ENCODE measurements at regions not wholly inside any gene's neighbourhood (a gene's known extent, or its start where the extent isn't known, plus 50 kb on each side); places are given as distances from the start of the nearest gene placed in this dataset.

- no peak for DNase-seq (ENCODE audit: low read depth in 4 of 4, low spot score in 3 of 4)
Observed at GRCh38 chr16:64425381-64425780, 696.5 kb downstream of the CDH11 start.

DNA sequence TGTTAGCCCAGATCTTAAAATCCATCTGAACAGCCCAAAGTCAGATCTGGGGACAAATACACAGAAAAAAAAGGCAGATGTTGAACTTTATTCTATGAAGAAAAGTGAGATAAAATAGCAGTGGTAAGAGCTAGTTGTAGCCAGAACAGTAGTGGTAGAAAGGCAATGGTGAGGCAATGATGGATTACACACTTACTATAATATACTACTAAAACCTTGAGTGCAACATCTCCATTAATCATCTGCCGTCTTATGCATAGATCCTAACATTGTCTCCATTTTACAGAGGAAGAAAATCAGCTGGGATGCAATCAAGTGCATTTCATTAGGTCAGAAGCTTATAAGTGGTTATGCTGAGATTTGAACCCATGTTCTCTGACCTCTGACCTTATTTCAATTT lies 699.6 kb downstream of the CDH11 start:
- DNase-seq (ENCODE audit: low read depth in 4 of 4, low spot score in 3 of 4), result no peak

- no peak for DNase-seq (ENCODE audit: low read depth in 4 of 4, low spot score in 3 of 4)
Observed at GRCh38 chr16:64421515-64421914, 700.3 kb downstream of the CDH11 start.

DNA sequence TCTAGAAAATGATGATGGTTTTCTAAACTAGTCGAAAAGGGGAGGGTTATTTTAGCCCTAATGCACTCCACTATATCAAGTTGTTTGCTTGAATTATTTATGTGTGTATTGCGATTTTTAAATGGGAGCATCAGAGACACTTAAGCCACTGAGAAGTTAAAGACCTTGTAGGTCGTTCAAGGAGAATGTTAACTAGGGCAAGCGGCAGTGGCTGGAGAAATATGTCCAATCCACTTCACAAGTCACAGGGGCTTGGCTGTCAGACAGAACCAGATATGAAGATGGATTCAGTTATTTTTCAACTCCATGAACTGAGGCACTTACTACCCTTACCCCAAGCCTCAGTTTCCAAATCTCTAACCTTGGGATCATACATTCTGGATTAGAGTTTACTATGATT lies 702.0 kb downstream of the CDH11 start:
- no peak for DNase-seq (ENCODE audit: low read depth in 4 of 4, low spot score in 3 of 4)

GRCh38 chr16:64417711-64418227 lies 704.1 kb downstream of the CDH11 start:
- DNase-seq (ENCODE audit: low read depth in 4 of 4, low spot score in 3 of 4), result no peak

DNA sequence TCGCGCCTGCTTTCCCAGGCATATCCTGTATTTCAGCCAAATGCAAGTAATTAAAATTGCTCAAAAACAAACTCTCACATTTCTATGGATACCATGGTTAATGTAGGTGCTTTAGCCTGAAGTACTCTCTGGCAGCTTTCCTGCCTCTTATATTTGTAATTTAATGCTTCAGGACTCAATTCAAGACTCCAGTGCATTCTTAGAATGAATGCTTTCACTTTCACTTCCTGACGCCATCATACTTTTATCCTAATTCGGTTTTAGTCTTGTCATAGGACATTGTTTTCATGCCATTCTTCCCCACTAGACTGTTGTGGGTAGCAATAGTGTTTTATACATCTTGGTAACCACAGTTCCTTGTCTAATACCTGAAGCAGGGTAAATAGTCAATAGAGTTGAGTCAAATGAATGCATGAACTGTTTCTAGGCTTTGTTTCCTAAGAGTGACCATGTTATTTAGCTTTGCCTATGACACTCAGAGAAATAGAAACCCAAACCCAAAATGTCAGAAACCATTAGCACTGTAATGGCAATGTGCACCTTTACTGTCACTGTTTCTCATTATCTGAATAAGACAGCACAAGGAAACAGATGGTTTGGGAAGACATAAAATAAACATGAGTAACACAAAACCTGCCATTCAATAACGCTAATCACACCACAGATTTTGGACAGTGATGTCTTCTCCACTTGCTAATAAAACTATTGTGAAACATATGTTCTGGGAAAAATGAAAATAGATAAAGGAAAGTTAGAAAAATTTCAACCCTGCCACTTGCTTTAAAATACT lies 705.5 kb downstream of the CDH11 start:
- no peak for DNase-seq (ENCODE audit: low read depth in 4 of 4, low spot score in 3 of 4)

DNA sequence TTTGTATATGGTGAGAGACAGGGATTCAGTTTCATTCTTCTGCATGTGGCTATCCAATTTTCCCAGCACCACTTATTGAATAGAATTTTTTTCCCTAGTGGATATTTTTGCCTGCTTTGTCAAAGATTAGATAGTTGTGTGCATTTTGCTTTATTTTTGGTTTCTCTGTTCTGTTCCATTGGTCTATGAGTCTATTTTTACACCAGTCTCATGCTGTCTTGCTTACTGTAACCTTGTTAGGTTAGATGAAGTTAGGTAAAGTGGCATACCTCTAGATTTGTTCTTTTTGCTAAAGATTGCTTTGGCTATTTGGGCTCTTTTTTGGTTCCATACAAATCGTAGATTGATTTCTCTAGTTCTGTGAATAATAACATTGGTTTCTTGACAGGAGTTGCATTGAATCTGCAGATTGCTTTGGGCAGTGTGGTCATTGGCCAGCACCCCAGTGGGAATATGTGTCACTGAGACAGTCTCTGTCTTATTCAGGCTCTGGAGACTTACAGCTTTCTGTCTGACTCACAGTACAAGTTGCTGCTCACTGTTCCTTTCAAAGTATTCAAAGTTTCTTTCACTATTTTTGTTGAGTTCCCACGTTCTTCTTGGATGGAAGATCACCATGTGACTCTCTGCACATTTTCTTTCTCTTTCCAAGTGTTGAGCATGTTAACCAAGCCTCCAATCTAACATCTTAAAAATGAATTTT lies 709.1 kb downstream of the CDH11 start:
- DNase-seq (ENCODE audit: low read depth in 4 of 4, low spot score in 3 of 4), result no peak

GRCh38 chr16:64410306-64410705 lies 711.6 kb downstream of the CDH11 start:
- DNase-seq (ENCODE audit: low read depth in 4 of 4, low spot score in 3 of 4), result no peak

DNA sequence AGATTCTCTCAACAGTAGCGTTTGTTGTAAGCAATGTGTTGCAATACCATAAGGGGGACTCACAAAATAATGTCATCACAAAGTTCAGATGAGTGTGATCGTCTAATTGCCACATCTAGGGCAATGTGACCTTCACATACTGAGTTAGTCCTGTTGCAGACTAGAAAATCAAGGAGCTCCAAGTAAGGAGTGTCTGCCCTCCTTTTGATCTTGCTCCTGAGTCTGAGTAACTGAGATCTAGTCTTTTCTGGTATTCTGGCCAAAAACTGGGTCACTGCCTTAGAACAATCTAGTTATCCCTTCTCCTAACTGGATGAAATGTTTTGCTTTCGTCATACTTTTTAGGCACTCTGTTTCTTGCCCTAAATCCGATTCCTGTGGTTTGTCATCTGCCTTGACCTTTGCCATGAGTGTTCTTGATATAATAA lies 712.1 kb downstream of the CDH11 start:
- no peak for DNase-seq (ENCODE audit: low read depth in 4 of 4, low spot score in 3 of 4)

DNA sequence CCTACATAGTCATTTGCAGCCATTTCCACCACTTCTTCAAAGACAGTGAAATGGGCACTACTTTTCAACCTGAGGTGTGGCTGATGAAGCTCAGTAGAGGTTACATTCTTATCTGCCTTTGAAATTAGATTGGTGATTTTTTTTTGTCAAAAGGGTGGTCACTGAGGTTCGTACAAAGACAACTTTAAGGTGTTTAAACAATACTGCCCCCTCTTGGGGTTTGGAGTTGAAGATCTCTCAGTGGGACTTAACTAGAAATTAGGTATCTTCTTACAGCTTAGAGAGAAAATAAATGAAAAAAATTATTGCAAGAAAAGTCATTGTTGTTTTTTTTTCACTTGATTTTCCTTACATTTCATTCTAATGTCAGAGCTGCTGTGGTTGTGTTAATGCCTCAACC lies 713.2 kb downstream of the CDH11 start:
- DNase-seq (ENCODE audit: low read depth in 4 of 4, low spot score in 3 of 4), result no peak

GRCh38 chr16:64406770-64407181 lies 715.1 kb downstream of the CDH11 start:
- no peak for DNase-seq (ENCODE audit: low read depth in 4 of 4, low spot score in 3 of 4)

- DNase-seq (ENCODE audit: low read depth in 4 of 4, low spot score in 3 of 4), result no peak
Observed at GRCh38 chr16:64403352-64403751, 718.5 kb downstream of the CDH11 start.

GRCh38 chr16:64398793-64399192 lies 723.1 kb downstream of the CDH11 start:
- DNase-seq (ENCODE audit: low read depth in 4 of 4, low spot score in 3 of 4), result no peak

- DNase-seq (ENCODE audit: low read depth in 4 of 4, low spot score in 3 of 4), result no peak
Observed at GRCh38 chr16:64397945-64398508, 723.8 kb downstream of the CDH11 start.

DNA sequence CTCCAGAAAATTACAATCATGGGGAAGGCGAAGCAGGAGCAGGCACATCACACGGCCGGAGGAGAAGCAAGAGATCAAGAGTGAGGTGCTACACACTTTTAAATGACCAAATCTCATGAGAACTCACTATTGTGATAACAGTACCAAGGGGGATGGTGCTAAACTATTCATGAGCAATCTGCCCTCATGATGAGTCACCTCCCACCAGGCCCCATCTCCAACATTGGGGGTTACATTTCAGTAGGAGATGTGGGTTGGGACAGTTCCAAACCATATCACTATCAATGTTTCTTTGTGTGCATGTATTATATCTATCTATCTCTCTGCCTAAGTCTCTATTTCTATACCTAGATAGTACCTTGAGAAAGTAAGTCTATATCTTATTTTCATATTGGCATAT lies 724.8 kb downstream of the CDH11 start:
- no peak for DNase-seq (ENCODE audit: low read depth in 4 of 4, low spot score in 3 of 4)

DNA sequence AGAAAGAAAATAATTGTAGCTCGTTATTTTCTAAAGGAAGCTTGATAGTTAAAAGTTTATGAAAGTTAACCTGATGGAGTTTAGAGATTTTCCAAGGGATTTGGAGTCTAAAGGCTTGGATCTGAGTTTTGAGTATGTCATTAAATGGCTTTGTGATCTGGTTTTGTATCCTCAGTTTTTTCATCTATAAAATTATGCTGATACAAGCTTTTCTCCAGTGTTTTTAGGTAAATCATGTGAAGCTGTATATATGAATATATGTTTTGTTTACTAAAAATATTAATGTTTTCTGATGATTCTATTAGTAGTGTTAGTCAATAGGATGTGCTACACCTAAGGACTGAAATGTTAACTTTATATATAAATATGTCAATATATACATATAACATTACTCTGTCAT lies 727.8 kb downstream of the CDH11 start:
- no peak for DNase-seq (ENCODE audit: low read depth in 4 of 4, low spot score in 3 of 4)

- DNase-seq (ENCODE audit: low read depth in 4 of 4, low spot score in 3 of 4), result no peak
Observed at GRCh38 chr16:64392456-64392855, 729.4 kb downstream of the CDH11 start.

DNA sequence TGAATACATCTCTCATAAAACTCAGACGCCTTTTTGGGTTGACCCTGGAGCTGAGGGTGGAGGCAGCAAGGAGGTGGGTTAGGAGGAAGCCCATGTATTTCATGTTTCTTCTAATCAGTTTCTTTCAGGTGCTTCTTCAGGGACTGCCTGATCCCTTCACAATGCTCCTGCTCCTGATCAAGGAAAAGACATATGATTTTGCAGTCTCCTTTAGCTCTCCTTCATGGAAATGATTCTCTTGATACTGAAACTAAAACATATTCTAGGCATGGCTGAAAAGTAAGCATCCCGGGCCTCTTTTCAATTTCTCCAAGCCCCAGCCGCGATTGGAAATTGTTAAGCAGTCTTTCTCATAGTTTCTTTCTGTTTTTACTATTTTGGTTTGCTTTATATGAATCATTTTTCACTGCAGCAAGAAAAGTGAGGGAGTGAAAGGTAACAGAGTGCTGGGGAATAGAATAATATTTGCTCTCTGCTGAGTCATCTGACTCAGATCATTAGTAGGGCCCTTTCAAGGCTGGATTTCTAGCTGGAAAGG lies 730.7 kb downstream of the CDH11 start:
- no peak for DNase-seq (ENCODE audit: low read depth in 4 of 4, low spot score in 3 of 4)

DNA sequence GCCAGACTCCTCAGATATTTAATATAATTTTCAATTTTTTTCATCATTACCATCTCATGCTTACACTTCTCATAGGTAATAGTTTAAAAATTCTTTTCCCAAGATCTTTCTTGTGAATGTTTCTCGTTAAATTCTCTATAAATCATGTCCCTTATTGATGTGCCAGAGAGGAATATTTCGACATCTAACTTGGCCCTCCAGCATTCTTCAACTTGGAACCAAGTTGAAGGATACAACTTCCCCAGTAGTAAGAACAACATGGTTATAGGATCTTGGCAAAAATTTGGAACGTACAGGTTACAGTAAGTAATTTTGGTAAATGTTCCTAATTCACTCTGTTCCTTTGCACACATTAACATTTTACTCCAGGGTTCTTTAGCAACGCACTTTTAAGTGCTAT lies 731.8 kb downstream of the CDH11 start:
- DNase-seq (ENCODE audit: low read depth in 4 of 4, low spot score in 3 of 4), result no peak

DNA sequence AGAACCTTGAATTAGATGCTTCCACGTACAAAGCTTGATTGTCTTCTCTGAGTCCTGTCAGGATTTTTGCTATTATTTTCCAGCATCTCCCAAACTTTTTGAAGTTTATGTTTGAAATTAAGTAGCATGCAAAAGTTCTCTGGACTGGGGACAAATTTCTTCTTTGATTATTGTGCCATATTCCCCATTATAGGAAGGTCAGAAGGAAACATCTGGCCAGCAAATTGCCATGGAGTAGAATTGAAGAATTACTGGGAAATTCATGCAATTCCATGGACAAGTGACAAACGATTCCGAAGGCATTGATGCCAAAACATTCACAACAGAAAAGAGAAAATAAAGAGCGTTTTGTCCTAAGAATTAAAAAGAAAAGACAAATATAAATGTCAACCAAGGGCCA lies 737.2 kb downstream of the CDH11 start:
- DNase-seq (ENCODE audit: low read depth in 4 of 4, low spot score in 3 of 4), result no peak

GRCh38 chr16:64381979-64382378 lies 739.9 kb downstream of the CDH11 start:
- no peak for DNase-seq (ENCODE audit: low read depth in 4 of 4, low spot score in 3 of 4)

All from right renal pelvis (tissue), 4 donors.